Stomach (tissue), 4 donors: ENCODE measurements at regions not wholly inside any gene's neighbourhood (a gene's known extent, or its start where the extent isn't known, plus 50 kb on each side); places are given as distances from the start of the nearest gene placed in this dataset.

Source experiments
- POLR2A ChIP-seq, 4 donors: fragments of 450-650 bp; IDR thresholded peaks; one replicate each; pipeline ENCODE4 v1.6.1; 2016; ENCODE audit warnings: antibody characterized with exemption in 4 of 4, control low read depth in 2 of 4, mild to moderate bottlenecking in 1 of 4, moderate library complexity in 1 of 4
- TF ChIP-seq, protein P1 (sequence below), 7 experiments: fragments of 450-650 bp in 4 of 7; fragments of 200-600 bp in 3 of 7; sonication (generic) in 3 of 7; IDR thresholded peaks; one replicate each; pipeline ENCODE4 v1.5.1; 2016 to 2019; ENCODE audit warnings: antibody characterized with exemption in 7 of 7, control low read depth in 2 of 7, mild to moderate bottlenecking in 1 of 7

DNA sequence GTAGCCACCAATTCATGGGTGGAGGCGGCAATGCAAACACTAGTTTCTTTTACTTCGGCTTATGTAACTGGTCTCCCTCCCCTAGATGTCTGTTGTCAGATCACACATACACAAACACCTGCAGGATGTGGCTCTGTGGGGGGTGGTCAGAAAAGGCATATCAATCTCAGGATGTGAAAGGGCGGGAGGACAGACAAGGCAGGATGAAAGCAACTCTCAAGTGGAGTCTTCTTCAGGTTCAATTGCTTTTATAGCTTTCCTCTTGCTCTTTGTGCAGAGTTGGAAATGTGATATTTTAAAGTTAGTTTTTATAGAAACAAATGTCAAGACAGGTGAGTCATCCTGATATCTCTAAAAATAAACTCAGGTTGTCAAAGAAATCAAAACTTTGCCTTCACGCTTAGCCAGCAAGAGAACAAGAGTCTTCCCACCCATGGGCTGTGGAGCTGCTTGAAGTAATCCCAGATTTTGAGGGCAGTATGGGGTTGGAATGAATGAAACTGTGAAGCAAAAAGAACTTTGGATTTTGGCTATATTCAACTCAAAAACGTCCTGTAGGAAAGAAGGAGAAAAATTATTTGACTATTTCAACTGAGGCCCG, 423.4 kb downstream of the GUCY1A2 start:
- TF ChIP-seq POLR2A (IDR thresholded peaks at IDR 0.05): no peak
- TF ChIP-seq, protein P1, sequence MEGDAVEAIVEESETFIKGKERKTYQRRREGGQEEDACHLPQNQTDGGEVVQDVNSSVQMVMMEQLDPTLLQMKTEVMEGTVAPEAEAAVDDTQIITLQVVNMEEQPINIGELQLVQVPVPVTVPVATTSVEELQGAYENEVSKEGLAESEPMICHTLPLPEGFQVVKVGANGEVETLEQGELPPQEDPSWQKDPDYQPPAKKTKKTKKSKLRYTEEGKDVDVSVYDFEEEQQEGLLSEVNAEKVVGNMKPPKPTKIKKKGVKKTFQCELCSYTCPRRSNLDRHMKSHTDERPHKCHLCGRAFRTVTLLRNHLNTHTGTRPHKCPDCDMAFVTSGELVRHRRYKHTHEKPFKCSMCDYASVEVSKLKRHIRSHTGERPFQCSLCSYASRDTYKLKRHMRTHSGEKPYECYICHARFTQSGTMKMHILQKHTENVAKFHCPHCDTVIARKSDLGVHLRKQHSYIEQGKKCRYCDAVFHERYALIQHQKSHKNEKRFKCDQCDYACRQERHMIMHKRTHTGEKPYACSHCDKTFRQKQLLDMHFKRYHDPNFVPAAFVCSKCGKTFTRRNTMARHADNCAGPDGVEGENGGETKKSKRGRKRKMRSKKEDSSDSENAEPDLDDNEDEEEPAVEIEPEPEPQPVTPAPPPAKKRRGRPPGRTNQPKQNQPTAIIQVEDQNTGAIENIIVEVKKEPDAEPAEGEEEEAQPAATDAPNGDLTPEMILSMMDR (IDR thresholded peaks at IDR 0.05): no peak
